HG02623 (cell line): ENCODE measurements at regions not wholly inside any gene's neighbourhood (a gene's known extent, or its start where the extent isn't known, plus 50 kb on each side); places are given as distances from the start of the nearest gene placed in this dataset.

Experiments used
- ATAC-seq: cut with Tn5 transposase; IDR thresholded peaks from one replicate; pipeline ENCODE4 v1.9.1; 2021; ENCODE audit warnings: moderate library complexity; ENCODE audit not compliant: unreplicated experiment

- no peak for ATAC-seq
Observed at GRCh38 chr15:31802761-31803160, 227.6 kb upstream of the CHRNA7 start.

- no peak for ATAC-seq
Observed at GRCh38 chr15:31803388-31803884, 226.9 kb upstream of the CHRNA7 start.

- no peak for ATAC-seq
Observed at GRCh38 chr15:31805090-31805662, 225.1 kb upstream of the CHRNA7 start.

- no peak for ATAC-seq
Observed at GRCh38 chr15:31806106-31806505, 224.2 kb upstream of the CHRNA7 start.

- no peak for ATAC-seq
Observed at GRCh38 chr15:31811641-31812040, 218.7 kb upstream of the CHRNA7 start.

GRCh38 chr15:31814082-31814481 is 216.2 kb upstream of the CHRNA7 start:
- ATAC-seq: no peak

GRCh38 chr15:31815411-31816155 is 214.7 kb upstream of the CHRNA7 start:
- no peak for ATAC-seq

- no peak for ATAC-seq
Observed at GRCh38 chr15:31822463-31822862, 207.9 kb upstream of the CHRNA7 start.

- no peak for ATAC-seq
Observed at GRCh38 chr15:31824024-31824423, 206.3 kb upstream of the CHRNA7 start.

GRCh38 chr15:31828594-31828993 is 201.7 kb upstream of the CHRNA7 start:
- no peak for ATAC-seq

GRCh38 chr15:31830591-31830990 is 199.7 kb upstream of the CHRNA7 start:
- no peak for ATAC-seq

- no peak for ATAC-seq
Observed at GRCh38 chr15:31831596-31831995, 198.7 kb upstream of the CHRNA7 start.

- no peak for ATAC-seq
Observed at GRCh38 chr15:31834654-31835053, 195.7 kb upstream of the CHRNA7 start.

- ATAC-seq: no peak
Observed at GRCh38 chr15:31839388-31839787, 190.9 kb upstream of the CHRNA7 start.

GRCh38 chr15:31840849-31841476 is 189.4 kb upstream of the CHRNA7 start:
- ATAC-seq: no peak

GRCh38 chr15:31842532-31843195 is 187.7 kb upstream of the CHRNA7 start:
- no peak for ATAC-seq

GRCh38 chr15:31843426-31844055 is 186.8 kb upstream of the CHRNA7 start:
- ATAC-seq: no peak

GRCh38 chr15:31845791-31846190 is 184.5 kb upstream of the CHRNA7 start:
- ATAC-seq: no peak

GRCh38 chr15:31847961-31848360 is 182.4 kb upstream of the CHRNA7 start:
- ATAC-seq: no peak

- ATAC-seq: no peak
Observed at GRCh38 chr15:31848621-31849020, 181.7 kb upstream of the CHRNA7 start.
